Neural progenitor cell (in vitro differentiated cells): ENCODE measurements at regions not wholly inside any gene's neighbourhood (a gene's known extent, or its start where the extent isn't known, plus 50 kb on each side); places are given as distances from the start of the nearest gene placed in this dataset.

Experiments used
- EZH2 ChIP-seq: fragments of 200-600 bp; sonication (generic); IDR thresholded peaks from 2 replicates; pipeline ENCODE4 v1.6.1; 2017; ENCODE audit warnings: antibody characterized with exemption, mild to moderate bottlenecking, moderate library complexity
- EZH2phosphoT487 ChIP-seq: fragments of 200-600 bp; sonication (generic); IDR thresholded peaks from 2 replicates; pipeline ENCODE4 v1.6.1; 2017; ENCODE audit warnings: antibody characterized with exemption
- TF ChIP-seq, protein P1 (sequence below): fragments of 200-600 bp; sonication (generic); IDR thresholded peaks from 2 replicates; pipeline ENCODE4 v1.5.1; 2017; ENCODE audit warnings: antibody characterized with exemption, mild to moderate bottlenecking

DNA sequence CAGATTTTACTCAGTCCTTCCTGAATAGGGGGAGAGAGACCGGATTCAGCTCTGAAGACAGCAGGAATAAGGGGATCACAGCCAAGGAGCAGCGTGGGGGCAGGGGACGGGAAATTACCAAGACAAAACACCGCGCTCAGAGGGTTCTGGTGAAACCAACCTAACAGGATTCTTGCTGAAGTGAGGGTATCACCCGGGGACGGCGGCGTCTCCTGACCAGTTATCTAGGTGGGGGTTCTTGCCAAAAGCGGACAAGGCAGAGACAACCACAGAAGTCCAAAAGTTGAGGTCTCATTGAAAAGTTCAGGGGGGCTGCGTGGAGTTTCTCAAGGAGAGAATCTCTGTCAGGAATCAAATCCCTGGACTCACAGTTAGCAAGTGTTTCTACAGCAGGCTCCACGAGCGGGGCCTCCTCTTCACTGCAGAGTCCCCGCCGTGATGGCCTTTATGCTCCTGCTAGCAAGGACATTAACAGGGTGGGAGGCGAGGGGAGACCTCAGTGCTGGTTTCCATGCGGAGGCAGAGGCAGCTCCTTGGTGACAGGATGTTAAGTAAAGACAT is 291.0 kb downstream of the BRD1 start:
- no peak for TF ChIP-seq EZH2
- TF ChIP-seq, protein P1, sequence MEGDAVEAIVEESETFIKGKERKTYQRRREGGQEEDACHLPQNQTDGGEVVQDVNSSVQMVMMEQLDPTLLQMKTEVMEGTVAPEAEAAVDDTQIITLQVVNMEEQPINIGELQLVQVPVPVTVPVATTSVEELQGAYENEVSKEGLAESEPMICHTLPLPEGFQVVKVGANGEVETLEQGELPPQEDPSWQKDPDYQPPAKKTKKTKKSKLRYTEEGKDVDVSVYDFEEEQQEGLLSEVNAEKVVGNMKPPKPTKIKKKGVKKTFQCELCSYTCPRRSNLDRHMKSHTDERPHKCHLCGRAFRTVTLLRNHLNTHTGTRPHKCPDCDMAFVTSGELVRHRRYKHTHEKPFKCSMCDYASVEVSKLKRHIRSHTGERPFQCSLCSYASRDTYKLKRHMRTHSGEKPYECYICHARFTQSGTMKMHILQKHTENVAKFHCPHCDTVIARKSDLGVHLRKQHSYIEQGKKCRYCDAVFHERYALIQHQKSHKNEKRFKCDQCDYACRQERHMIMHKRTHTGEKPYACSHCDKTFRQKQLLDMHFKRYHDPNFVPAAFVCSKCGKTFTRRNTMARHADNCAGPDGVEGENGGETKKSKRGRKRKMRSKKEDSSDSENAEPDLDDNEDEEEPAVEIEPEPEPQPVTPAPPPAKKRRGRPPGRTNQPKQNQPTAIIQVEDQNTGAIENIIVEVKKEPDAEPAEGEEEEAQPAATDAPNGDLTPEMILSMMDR: no peak
- no peak for TF ChIP-seq EZH2phosphoT487
